ENCODE measurements at regions not wholly inside any gene's neighbourhood (a gene's known extent, or its start where the extent isn't known, plus 50 kb on each side); places are given as distances from the start of the nearest gene placed in this dataset.
"Not testable (repeated sequence)": the region's sequence is repeated elsewhere in the genome, so short reads cannot be mapped to it uniquely, and the experiment has no call there.

DNA sequence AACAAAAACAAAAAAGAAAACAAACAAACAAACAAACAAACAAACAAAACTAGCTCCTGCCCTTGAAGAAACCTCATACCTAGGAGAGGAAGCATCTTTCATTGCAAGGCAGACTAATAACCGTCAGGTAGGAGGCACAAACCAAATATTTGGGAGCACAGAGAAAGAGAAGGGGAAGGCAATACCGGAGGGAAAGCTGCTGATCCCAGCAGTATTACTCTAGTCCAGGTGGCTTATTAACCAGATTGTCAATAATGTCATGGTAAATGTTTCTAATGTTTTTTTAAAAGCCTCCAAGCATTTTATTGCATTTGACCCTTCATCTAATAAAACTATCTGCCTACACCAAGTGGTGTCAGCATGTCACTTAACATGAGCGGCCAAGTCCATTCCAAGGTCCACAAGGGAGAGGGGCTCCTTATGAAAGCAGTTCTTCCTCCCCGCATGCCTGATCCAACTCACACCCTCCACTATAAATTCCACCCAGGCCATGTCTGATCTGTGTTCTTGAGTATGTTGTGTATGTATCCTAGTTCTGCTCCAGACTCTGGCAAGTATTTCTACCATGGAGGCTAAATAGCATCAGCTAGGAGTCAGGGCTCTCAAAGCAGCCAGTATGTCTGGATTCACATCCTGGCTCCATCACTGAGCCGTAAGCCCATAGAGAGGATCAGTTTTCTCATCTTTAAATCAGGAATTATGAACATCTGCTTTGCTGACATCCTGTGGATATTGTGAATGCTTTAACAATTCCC lies 208.1 kb upstream of the TENM4 start:
- no peak for DNase-seq

DNA sequence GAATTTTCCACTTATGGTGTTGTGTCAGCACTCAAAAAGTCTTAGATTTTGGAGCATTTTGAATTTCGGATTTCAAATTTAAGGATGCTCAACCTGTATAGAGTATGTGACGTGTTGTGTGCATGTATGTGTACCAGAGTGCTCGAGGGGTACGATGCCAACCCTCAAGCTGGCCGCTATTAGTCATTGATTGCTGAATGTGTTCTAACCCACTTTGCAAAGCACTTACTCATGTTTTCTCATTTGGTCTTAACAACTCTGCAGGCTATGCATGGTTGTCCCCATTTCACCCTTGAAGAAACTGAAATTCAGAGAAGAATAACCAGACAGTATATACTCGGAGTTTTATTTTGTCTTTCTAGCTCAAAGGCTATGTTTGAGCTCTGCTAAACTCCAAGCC lies 196.4 kb upstream of the TENM4 start:
- no peak for DNase-seq

GRCh38 chr11:79634905-79635304 lies 194.1 kb upstream of the TENM4 start:
- DNase-seq = no peak

DNA sequence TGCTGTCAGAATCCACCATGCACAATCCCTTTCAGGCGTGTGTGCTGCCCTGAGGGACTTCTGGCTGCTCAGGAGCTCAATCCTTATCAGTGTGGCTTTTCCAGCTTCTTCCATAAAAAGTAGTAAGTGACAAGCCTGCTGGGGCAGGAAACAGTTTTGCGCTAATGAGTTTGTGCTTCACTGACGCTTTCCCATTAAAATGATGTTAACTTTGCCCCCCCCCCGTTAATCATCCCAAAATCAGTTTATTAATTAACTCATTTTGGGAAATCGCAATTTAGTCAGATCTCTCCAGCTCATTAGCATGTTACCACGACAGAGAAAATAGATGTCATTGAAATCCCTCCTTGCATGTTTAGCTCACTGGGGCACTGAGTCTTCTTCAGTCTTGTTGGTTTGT lies 186.5 kb upstream of the TENM4 start:
- no peak for DNase-seq

- no peak for DNase-seq
These were observed 185.6 kb upstream of the TENM4 start for GRCh38 chr11:79626135-79627075.

- no peak for DNase-seq
These were observed 182.5 kb upstream of the TENM4 start for GRCh38 chr11:79623375-79623774.

DNA sequence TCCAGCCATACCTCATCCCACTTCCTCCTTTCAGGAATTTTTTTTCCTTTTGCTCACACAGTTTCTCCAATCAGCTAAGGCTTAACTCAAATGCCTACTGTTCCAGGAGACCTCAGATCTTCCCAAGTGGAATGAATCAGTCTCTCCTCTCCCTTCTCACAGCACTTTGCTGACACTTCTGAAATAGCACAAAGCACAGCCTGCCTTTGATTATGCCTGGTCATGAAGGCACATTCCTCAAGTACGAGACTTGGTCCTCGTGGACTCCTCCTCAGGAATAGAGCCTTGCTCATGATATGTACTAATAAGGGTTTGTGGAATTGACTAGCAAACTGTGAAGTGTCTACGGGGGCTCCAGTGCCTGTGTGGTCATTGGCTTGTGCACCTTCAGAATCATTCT lies 176.7 kb upstream of the TENM4 start:
- DNase-seq = no peak

- DNase-seq = no peak
These were observed 175.6 kb upstream of the TENM4 start for GRCh38 chr11:79616392-79616851.

DNA sequence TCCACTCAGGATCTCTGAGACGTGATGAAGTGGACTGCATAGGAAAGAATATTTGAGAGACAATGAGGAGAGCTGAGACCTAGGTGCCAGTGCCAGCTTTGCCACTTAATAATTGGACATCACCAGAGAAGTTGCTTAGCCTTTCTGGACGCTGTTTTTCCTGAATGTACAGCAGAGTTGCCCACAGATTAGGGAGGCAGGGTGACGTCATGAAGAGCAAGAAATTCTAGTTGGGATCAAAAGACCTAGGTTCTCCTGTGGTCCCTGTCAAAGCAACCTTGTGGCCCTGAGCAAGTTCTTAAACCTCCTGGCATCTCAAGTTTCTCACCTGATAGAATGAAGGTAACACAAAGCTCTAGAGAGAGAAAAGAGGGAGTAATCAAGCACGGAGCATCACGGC lies 174.6 kb upstream of the TENM4 start:
- no peak for DNase-seq

DNA sequence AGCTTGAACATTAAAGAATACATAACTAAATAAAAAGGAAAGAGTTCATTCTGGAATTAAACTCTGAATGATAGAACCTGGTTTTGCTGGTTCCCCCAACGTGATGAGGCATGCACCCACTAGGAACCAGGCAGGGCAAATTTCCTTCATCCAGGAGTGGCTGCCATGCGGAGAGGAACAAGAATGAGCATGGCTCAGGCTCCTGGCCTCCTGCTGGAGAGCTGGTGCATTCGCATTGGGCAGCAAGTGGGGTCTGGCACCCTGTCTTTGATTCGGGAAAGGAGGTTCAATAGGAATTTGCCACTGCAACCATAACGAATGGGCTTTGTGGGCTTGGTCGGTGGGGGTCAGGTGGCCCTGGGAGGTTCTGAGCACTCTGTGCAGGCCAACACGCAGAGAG lies 169.8 kb upstream of the TENM4 start:
- no peak for DNase-seq

- DNase-seq = no peak
These were observed 169.3 kb upstream of the TENM4 start for GRCh38 chr11:79610139-79610538.

- DNase-seq = no peak
These were observed 168.7 kb upstream of the TENM4 start for GRCh38 chr11:79609511-79609910.

- not testable (repeated sequence) for DNase-seq
These were observed 165.6 kb upstream of the TENM4 start for GRCh38 chr11:79606461-79606860.

- DNase-seq = no peak
These were observed 159.9 kb upstream of the TENM4 start for GRCh38 chr11:79600711-79601110.

DNA sequence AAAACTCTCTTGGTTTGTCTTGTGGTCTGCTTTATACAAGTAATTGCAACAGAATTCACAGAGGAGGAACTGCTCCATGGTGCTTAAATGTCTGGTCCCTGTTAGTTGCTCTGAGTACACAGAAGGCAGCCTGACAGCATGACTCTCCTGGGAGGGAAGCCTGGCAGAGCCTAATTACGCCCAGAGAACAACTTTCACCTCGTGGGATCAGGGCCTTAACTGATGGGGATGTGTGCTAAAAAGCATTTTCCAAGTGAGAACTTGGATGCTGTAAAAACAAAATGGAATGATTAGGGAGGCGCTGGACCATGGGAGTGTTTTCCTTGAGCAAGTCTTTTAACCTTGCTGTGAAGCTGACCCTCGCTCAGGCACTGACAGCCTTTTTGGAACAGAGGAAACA lies 154.0 kb upstream of the TENM4 start:
- DNase-seq = no peak

DNA sequence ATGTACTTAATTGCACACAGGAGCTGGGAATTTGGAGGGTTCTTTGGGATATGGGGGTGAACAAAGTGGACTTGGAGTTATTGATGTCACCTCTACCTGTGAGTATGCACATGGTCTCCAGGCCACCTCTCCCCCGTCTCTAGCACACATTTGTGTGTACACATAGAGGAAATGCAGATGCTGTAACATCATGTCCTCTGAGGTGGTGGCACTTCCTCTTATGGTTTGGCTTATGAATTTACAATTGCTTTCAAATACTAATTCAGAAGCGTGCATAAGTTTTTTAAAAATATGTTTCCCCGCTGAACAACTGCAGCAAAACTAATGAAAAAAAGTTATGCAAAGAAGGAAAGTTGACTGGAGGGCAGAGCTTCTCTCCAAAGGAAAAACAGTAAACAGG lies 152.0 kb upstream of the TENM4 start:
- no peak for DNase-seq

DNA sequence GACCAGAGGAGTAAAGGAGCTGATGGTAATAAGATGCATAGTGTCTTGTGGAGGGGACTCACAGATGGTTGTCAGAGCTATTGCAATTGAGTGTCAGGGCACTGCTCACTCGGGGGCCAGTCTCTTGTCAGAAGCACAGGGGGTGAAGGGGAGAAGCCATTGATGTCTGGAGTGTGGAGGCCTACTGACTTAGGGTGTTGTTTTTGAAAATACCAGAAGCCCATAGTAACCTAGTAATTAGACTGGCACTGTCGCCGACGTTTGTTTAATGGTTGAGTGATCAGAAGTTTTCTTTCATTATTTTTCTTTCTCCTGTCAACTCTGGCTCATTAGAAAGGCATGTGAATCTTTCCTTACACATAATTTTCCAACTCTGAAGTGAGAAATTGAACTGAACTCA lies 151.6 kb upstream of the TENM4 start:
- no peak for DNase-seq

DNA sequence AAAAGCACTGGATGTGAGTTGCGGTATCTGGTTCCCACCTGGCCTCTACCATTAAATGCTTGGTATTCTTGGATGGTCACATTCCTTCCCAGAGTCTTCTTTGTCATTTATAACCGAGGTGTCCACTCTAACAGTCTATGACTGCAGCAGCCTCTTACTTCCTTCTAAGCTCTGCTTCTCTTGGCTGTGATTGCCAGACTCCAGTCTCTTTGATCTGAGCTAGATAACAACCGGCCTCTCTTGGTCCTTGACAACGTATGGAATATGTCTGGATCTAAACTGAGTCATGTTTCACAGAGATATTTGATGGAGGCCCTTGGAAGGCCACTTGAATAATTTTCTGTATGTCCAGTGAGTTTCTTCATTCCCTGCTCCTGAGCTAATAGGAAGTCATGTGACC lies 141.6 kb upstream of the TENM4 start:
- DNase-seq = no peak

GRCh38 chr11:79579063-79579462 lies 138.2 kb upstream of the TENM4 start:
- no peak for DNase-seq

GRCh38 chr11:79578116-79578515 lies 137.3 kb upstream of the TENM4 start:
- DNase-seq = no peak

- no peak for DNase-seq
These were observed 134.9 kb upstream of the TENM4 start for GRCh38 chr11:79575701-79576100.

DNA sequence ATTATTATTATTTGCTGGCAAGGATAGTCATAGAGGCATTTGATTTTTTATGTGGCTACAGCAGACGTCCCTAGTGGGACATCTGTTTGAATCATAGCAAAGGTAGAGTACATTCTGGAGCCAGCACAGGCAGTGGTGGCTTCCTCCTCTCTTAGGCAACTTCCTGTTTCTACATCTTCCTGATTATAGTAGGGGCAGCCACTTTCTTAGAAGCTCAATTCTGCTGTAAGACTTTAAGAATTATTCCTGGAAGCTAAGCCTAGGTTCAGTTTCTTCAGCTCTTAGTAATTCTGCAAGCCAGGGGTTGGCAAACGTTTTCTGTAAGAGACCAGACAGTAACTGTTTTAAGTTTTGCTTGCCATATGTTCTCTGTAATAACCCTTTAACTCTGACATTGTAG lies 129.3 kb upstream of the TENM4 start:
- no peak for DNase-seq

DNA sequence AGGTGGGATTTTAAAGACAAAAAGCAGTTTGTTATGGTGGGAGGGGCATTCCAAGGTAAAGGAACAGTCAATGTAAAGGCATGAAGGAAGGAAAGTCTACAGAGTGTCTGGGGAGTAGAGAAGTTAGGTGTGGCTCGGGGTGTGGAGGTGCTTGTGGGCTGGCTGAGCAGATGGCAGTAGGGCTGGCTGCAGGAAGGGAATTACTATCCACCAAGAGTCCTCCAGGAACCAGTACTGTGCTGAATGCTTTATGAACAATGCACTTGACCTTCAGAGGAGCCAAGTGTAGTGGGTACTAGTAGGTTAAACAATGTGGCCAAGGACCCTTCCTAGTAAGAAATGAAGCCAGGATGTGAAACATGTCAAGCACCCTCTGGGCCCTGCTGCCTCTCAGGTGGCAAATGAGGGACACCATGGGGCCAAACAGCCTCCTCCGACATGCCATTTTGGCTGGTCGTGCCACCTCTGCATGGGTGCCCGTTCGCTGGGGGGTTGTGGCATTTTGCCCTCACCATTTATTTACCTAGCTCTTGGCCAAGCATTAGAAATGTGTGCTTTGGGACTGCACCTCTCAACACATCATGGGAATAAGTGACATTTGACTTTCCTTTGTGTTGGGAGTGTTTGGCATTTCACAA lies 123.6 kb upstream of the TENM4 start:
- DNase-seq = no peak

- DNase-seq = no peak
These were observed 120.7 kb upstream of the TENM4 start for GRCh38 chr11:79561496-79561895.
